MM.1S (cell line): ENCODE measurements at regions not wholly inside any gene's neighbourhood (a gene's known extent, or its start where the extent isn't known, plus 50 kb on each side); places are given as distances from the start of the nearest gene placed in this dataset.

Experiments
- EZH2 ChIP-seq: fragments of 300-600 bp; sonication (generic); optimal IDR thresholded peaks from 2 replicates; pipeline ENCODE3; 2017; ENCODE audit warnings: low read depth, mild to moderate bottlenecking, antibody characterized with exemption, low read length, mixed read lengths
- TF ChIP-seq, protein P1 (sequence below): fragments of 300-600 bp; sonication (generic); IDR thresholded peaks from 2 replicates; pipeline ENCODE4 v1.5.1; 2016; ENCODE audit warnings: antibody characterized with exemption, low read length, mixed read lengths

GRCh38 chr2:18083806-18084205 lies 205.3 kb downstream of the KCNS3 start:
- TF ChIP-seq, protein P1, sequence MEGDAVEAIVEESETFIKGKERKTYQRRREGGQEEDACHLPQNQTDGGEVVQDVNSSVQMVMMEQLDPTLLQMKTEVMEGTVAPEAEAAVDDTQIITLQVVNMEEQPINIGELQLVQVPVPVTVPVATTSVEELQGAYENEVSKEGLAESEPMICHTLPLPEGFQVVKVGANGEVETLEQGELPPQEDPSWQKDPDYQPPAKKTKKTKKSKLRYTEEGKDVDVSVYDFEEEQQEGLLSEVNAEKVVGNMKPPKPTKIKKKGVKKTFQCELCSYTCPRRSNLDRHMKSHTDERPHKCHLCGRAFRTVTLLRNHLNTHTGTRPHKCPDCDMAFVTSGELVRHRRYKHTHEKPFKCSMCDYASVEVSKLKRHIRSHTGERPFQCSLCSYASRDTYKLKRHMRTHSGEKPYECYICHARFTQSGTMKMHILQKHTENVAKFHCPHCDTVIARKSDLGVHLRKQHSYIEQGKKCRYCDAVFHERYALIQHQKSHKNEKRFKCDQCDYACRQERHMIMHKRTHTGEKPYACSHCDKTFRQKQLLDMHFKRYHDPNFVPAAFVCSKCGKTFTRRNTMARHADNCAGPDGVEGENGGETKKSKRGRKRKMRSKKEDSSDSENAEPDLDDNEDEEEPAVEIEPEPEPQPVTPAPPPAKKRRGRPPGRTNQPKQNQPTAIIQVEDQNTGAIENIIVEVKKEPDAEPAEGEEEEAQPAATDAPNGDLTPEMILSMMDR, result no peak
- no peak for TF ChIP-seq EZH2
